Nephron progenitor cell (in vitro differentiated cells): ENCODE measurements at regions not wholly inside any gene's neighbourhood (a gene's known extent, or its start where the extent isn't known, plus 50 kb on each side); places are given as distances from the start of the nearest gene placed in this dataset.

Source experiments
- DNase-seq: peaks from one replicate; pipeline ENCODE4 v3.0.0; 2021
- H3K27ac Mint-ChIP-seq: 2 replicates; pipeline ENCODE4 v1.8.0; 2021; ENCODE audit warnings: mild to moderate bottlenecking, moderate library complexity, mixed read lengths
- H3K27me3 Mint-ChIP-seq: 2 replicates; pipeline ENCODE4 v1.8.0; 2021; ENCODE audit warnings: mild to moderate bottlenecking, low read depth, mixed read lengths; ENCODE audit not compliant: poor library complexity
- H3K36me3 Mint-ChIP-seq: 2 replicates; pipeline ENCODE4 v1.8.0; 2021; ENCODE audit warnings: low read depth, mixed read lengths
- H3K4me1 Mint-ChIP-seq: 2 replicates; pipeline ENCODE4 v1.8.0; 2021; ENCODE audit warnings: mixed read lengths
- H3K4me3 Mint-ChIP-seq: 2 replicates; pipeline ENCODE4 v1.8.0; 2021; ENCODE audit warnings: mild to moderate bottlenecking, moderate library complexity, mixed read lengths
- H3K9me3 Mint-ChIP-seq: 2 replicates; pipeline ENCODE4 v1.8.0; 2021; ENCODE audit warnings: mild to moderate bottlenecking, moderate library complexity, mixed read lengths
- CTCF ChIP-seq: fragments of 200-600 bp; sonication (generic); IDR thresholded peaks from 2 replicates; pipeline ENCODE4 v1.5.0; 2021; ENCODE audit warnings: antibody characterized with exemption

DNA sequence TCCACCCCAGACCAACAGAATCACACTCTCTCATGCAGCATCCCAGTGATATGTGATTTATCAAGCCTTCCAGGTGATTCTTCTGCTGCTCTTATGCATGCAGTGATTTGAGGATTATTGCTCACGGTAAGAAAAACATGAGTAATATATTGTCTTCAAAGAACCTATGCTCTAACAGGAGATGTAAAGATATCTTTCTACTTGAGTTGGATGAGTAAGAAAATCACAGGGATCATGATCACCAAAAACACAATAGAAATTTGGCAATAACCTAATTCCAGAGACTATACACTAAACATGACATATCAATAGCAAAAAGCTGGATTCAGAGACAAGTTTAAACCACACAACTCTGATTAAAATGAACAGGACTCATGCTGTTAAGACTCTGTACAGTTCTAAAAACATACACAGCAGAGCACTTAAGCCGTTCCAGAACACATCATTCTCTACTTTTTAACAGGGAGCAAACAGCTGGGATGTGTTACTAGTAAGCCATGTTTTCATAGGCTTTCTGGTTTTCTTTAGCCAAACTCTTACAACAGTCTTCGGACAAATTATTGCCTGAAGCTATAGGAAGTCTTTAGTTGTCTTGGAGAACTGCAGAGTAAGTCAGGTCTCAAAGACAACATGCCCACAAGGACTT lies 568.6 kb downstream of the HAO1 start:
- Mint-ChIP-seq H3K4me1 (no peaks in the 10 kb centered on the region), H3K27ac (no peak overlapping the region), H3K4me3 (no peak overlapping the region), H3K36me3 (no peaks in the 10 kb centered on the region), H3K27me3 (peaks cover 5% of the 10 kb centered on the region), H3K9me3 (no peaks in the 10 kb centered on the region)
- DNase-seq = no peak
- TF ChIP-seq CTCF = no peak

GRCh38 chr20:7375905-7376304 lies 564.4 kb downstream of the HAO1 start:
- no peak for DNase-seq
- Mint-ChIP-seq H3K36me3 (no peaks in the 10 kb centered on the region), H3K4me3 (no peak overlapping the region), H3K27ac (no peak overlapping the region), H3K27me3 (peaks cover 2% of the 10 kb centered on the region), H3K9me3 (no peaks in the 10 kb centered on the region), H3K4me1 (no peaks in the 10 kb centered on the region)
- TF ChIP-seq CTCF = peak; percentile 65

- no peaks in the 10 kb centered on the region for H3K4me1 Mint-ChIP-seq
- TF ChIP-seq CTCF = no peak
- no peaks in the 10 kb centered on the region for H3K36me3 Mint-ChIP-seq
- no peak for DNase-seq
- no peak overlapping the region for H3K4me3 Mint-ChIP-seq
- H3K27me3 Mint-ChIP-seq = no peaks in the 10 kb centered on the region
- H3K9me3 Mint-ChIP-seq = no peaks in the 10 kb centered on the region
- H3K27ac Mint-ChIP-seq = no peak overlapping the region
Measured at GRCh38 chr20:7378864-7379605, 561.2 kb downstream of the HAO1 start.

- TF ChIP-seq CTCF = no peak
- Mint-ChIP-seq H3K27me3 (no peaks in the 10 kb centered on the region), H3K4me3 (no peak overlapping the region), H3K36me3 (no peaks in the 10 kb centered on the region), H3K4me1 (no peaks in the 10 kb centered on the region), H3K27ac (no peak overlapping the region), H3K9me3 (no peaks in the 10 kb centered on the region)
- no peak for DNase-seq
Measured at GRCh38 chr20:7379621-7380220, 560.5 kb downstream of the HAO1 start.

- Mint-ChIP-seq H3K27me3 (no peaks in the 10 kb centered on the region), H3K9me3 (no peaks in the 10 kb centered on the region), H3K27ac (no peak overlapping the region), H3K4me3 (no peak overlapping the region), H3K36me3 (no peaks in the 10 kb centered on the region), H3K4me1 (no peaks in the 10 kb centered on the region)
- DNase-seq = no peak
- TF ChIP-seq CTCF = no peak
Measured at GRCh38 chr20:7383216-7383615, 557.0 kb downstream of the HAO1 start.
